IgD-negative memory B cell (primary cell): ENCODE measurements at regions not wholly inside any gene's neighbourhood (a gene's known extent, or its start where the extent isn't known, plus 50 kb on each side); places are given as distances from the start of the nearest gene placed in this dataset.

Experiments used
- H3K27ac Mint-ChIP-seq, 3 donors: one replicate each; pipeline ENCODE4 v1.8.0; 2020 to 2022; ENCODE audit warnings: mild to moderate bottlenecking in 3 of 3, mixed read lengths in 3 of 3, moderate library complexity in 1 of 3
- H3K27me3 Mint-ChIP-seq: one replicate; pipeline ENCODE4 v1.8.0; 2021; ENCODE audit warnings: mixed read lengths
- H3K36me3 Mint-ChIP-seq: one replicate; pipeline ENCODE4 v1.8.0; 2020; ENCODE audit warnings: mild to moderate bottlenecking, mixed read lengths
- H3K4me1 Mint-ChIP-seq, 3 donors: one replicate each; pipeline ENCODE4 v1.8.0; 2020 to 2022; ENCODE audit warnings: mixed read lengths in 3 of 3, mild to moderate bottlenecking in 1 of 3
- H3K4me3 Mint-ChIP-seq, 4 donors: one replicate each; pipeline ENCODE4 v1.8.0; 2020 to 2022; ENCODE audit warnings: mild to moderate bottlenecking in 4 of 4, mixed read lengths in 4 of 4, moderate library complexity in 3 of 4
- H3K9me3 Mint-ChIP-seq, 3 donors: one replicate each; pipeline ENCODE4 v1.8.0; 2020 to 2021; ENCODE audit warnings: mixed read lengths in 3 of 3, mild to moderate bottlenecking in 1 of 3

GRCh38 chr15:95888762-95889161, 441.7 kb upstream of the NR2F2 start:
- Mint-ChIP-seq H3K4me1 (no peaks in the 10 kb centered on the region), H3K27me3 (peaks cover 3% of the 10 kb centered on the region), H3K27ac (no peak overlapping the region), H3K9me3 (peaks cover 0 to 9% (median 3%) of the 10 kb centered on the region in 3 donors), H3K36me3 (no peaks in the 10 kb centered on the region), H3K4me3 (no peak overlapping the region)

GRCh38 chr15:95894407-95894956, 436.0 kb upstream of the NR2F2 start:
- H3K27ac Mint-ChIP-seq: no peak overlapping the region
- H3K4me3 Mint-ChIP-seq: no peak overlapping the region
- H3K36me3 Mint-ChIP-seq: no peaks in the 10 kb centered on the region
- no peaks in the 10 kb centered on the region for H3K4me1 Mint-ChIP-seq
- peaks cover 0 to 3% (median 3%) of the 10 kb centered on the region in 3 donors for H3K9me3 Mint-ChIP-seq
- H3K27me3 Mint-ChIP-seq: peaks cover 2% of the 10 kb centered on the region

DNA sequence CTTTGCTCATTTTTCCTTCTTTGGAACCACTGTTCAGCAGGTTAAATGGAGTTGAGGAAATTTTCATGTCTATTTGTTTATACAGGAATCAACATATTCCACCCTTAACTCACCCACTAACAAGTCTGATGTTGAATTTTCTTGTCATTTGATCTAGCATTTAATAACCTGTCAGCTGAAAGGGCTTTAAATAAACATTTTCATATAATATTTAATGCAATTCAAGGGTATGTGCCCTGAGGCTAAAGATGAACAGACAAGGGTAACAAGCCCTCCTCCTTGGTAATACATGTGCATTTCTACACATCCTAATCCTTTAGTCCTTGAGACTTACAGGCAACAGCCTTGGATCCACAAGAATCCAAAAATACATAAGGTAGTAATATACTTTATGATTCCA, 435.0 kb upstream of the NR2F2 start:
- Mint-ChIP-seq H3K36me3 (no peaks in the 10 kb centered on the region), H3K27ac (no peak overlapping the region), H3K9me3 (peaks cover 0 to 3% (median 2%) of the 10 kb centered on the region in 3 donors), H3K4me3 (no peak overlapping the region), H3K4me1 (no peaks in the 10 kb centered on the region), H3K27me3 (peaks cover 1% of the 10 kb centered on the region)

DNA sequence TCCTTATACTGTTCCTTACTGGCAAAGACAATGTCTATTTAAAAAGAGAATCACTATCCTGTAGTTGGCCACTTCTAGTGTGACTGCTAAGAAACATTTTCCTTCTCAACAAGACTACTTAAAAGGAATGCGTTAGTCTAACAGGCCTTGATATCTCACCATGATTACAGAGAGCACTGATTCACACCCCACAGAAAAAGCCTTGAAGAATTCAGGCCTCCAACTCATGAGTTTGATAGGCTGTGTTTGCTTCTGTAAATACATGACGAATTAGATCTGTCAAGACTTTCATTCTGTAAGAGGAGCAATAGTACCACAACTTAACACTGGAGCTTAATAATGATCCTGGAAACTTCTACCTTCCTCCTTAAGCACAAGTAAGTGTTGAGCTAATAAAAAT, 432.8 kb upstream of the NR2F2 start:
- Mint-ChIP-seq H3K36me3 (no peaks in the 10 kb centered on the region), H3K27ac (no peak overlapping the region), H3K4me1 (no peaks in the 10 kb centered on the region), H3K4me3 (no peak overlapping the region), H3K27me3 (no peaks in the 10 kb centered on the region), H3K9me3 (peaks cover 0 to 3% (median 2%) of the 10 kb centered on the region in 3 donors)

DNA sequence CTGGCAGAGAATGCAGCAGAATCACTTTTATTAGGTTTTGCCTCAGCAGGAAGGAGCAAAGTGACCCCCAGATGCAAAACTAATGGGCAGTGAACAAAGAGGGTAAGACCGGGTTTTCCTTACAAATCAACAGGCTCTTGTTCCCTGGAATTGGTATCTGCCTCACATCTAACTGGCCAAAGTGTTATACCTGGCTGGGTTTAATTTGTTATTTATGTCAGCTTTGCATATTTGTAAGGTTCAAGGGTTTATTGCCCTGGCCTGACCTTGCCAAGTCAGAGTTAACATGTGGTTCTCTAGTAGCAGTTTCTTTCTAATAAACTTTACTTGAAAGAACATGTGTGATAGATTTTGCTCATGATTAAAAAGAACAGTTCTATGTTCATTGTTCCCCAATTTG, 431.7 kb upstream of the NR2F2 start:
- Mint-ChIP-seq H3K9me3 (peaks cover 0 to 4% (median 0%) of the 10 kb centered on the region in 3 donors), H3K27me3 (no peaks in the 10 kb centered on the region), H3K36me3 (no peaks in the 10 kb centered on the region), H3K27ac (no peak overlapping the region), H3K4me1 (no peaks in the 10 kb centered on the region), H3K4me3 (no peak overlapping the region)

- Mint-ChIP-seq H3K27me3 (no peaks in the 10 kb centered on the region), H3K9me3 (peaks cover 0 to 3% (median 3%) of the 10 kb centered on the region in 3 donors), H3K36me3 (no peaks in the 10 kb centered on the region), H3K4me1 (no peaks in the 10 kb centered on the region), H3K4me3 (no peak overlapping the region), H3K27ac (no peak overlapping the region)
Observed at GRCh38 chr15:95901271-95901670, 429.2 kb upstream of the NR2F2 start.

- H3K27ac Mint-ChIP-seq: no peak overlapping the region
- H3K9me3 Mint-ChIP-seq: peaks cover 0 to 3% (median 3%) of the 10 kb centered on the region in 3 donors
- no peaks in the 10 kb centered on the region for H3K36me3 Mint-ChIP-seq
- H3K4me3 Mint-ChIP-seq: no peak overlapping the region
- H3K27me3 Mint-ChIP-seq: no peaks in the 10 kb centered on the region
- H3K4me1 Mint-ChIP-seq: no peaks in the 10 kb centered on the region
Observed at GRCh38 chr15:95902606-95903005, 427.9 kb upstream of the NR2F2 start.

DNA sequence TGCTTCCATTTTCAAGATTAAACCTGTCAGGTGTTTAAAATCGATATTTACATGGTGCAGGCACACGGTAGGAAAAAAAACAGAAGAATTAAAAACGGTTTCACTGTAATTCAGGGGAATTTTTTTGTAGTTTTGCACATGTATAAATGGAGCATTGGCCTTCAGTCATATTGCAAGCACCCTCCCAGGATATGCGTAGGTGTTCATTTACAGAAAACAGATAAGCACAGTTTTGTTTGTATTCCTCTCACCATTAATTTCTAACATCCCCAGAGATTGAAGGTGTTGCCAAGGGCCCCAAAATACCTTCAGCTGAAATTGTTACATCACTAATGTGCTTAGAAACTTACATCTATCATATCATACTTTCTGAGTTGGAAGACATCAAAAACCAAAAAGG, 427.1 kb upstream of the NR2F2 start:
- peaks cover 0 to 3% (median 3%) of the 10 kb centered on the region in 3 donors for H3K9me3 Mint-ChIP-seq
- no peaks in the 10 kb centered on the region for H3K27me3 Mint-ChIP-seq
- H3K27ac Mint-ChIP-seq: no peak overlapping the region
- H3K4me3 Mint-ChIP-seq: no peak overlapping the region
- H3K4me1 Mint-ChIP-seq: no peaks in the 10 kb centered on the region
- H3K36me3 Mint-ChIP-seq: no peaks in the 10 kb centered on the region

DNA sequence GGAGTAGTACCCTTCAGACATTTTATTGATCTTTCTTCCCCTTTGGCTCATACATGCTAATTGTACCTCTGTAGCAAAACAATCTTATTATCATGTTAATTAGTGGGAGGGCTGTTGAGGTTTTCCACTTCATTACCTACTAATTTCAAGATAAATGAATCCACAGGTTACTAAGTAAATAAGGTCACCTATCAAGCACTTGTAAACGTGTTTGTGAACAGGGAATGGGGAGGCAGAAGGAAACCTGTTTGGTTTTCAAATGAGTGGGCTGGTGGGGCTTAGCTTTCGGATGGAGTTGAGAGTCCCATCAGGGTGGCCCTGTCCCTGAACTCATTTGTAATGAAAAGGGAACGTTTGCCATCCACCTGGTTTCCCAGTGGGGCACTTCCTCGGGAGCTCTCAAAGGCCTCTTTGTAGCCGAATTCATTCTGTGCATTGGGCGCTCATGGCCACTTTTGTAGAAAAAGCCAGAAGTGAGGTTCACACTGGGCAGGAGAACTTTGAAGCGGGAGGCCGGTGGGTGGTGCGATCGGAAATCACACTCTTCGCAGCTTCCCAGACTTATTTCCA, 419.8 kb upstream of the NR2F2 start:
- Mint-ChIP-seq H3K4me1 (peaks cover 0 to 3% (median 0%) of the 10 kb centered on the region in 3 donors), H3K36me3 (no peaks in the 10 kb centered on the region), H3K27me3 (no peaks in the 10 kb centered on the region), H3K9me3 (no peaks in the 10 kb centered on the region), H3K4me3 (no peak overlapping the region), H3K27ac (no peak overlapping the region)

- Mint-ChIP-seq H3K9me3 (no peaks in the 10 kb centered on the region), H3K4me3 (no peak overlapping the region), H3K4me1 (peaks cover 0 to 3% (median 0%) of the 10 kb centered on the region in 3 donors), H3K27ac (no peak overlapping the region), H3K27me3 (no peaks in the 10 kb centered on the region), H3K36me3 (no peaks in the 10 kb centered on the region)
Observed at GRCh38 chr15:95911570-95912279, 418.8 kb upstream of the NR2F2 start.

DNA sequence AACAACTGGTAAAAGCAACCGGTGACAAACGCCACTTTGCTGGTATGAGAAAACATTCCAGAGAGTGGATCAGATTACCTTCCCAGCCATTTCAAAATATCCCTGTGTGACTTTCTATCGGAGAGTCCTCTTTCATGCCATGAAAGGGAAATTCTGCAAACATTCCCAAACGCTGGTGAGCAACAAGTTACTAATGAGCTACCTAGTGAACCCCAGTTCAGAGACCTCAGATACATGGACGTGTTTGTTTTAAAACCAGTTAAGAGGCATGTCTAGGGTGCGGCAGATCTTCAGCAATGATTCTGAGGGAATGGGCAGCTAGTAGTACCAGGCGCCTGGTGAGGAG, 418.2 kb upstream of the NR2F2 start:
- H3K9me3 Mint-ChIP-seq: no peaks in the 10 kb centered on the region
- no peak overlapping the region for H3K4me3 Mint-ChIP-seq
- H3K27me3 Mint-ChIP-seq: no peaks in the 10 kb centered on the region
- H3K36me3 Mint-ChIP-seq: no peaks in the 10 kb centered on the region
- no peak overlapping the region for H3K27ac Mint-ChIP-seq
- peaks cover 0 to 3% (median 0%) of the 10 kb centered on the region in 3 donors for H3K4me1 Mint-ChIP-seq

GRCh38 chr15:95912728-95913127, 417.8 kb upstream of the NR2F2 start:
- Mint-ChIP-seq H3K4me1 (peaks cover 0 to 3% (median 0%) of the 10 kb centered on the region in 3 donors), H3K27ac (no peak overlapping the region), H3K4me3 (no peak overlapping the region), H3K36me3 (no peaks in the 10 kb centered on the region), H3K27me3 (no peaks in the 10 kb centered on the region), H3K9me3 (no peaks in the 10 kb centered on the region)

GRCh38 chr15:95916568-95916967, 413.9 kb upstream of the NR2F2 start:
- Mint-ChIP-seq H3K36me3 (no peaks in the 10 kb centered on the region), H3K4me1 (peaks cover 0 to 3% (median 0%) of the 10 kb centered on the region in 3 donors), H3K27ac (no peak overlapping the region), H3K27me3 (no peaks in the 10 kb centered on the region), H3K9me3 (no peaks in the 10 kb centered on the region), H3K4me3 (no peak overlapping the region)

DNA sequence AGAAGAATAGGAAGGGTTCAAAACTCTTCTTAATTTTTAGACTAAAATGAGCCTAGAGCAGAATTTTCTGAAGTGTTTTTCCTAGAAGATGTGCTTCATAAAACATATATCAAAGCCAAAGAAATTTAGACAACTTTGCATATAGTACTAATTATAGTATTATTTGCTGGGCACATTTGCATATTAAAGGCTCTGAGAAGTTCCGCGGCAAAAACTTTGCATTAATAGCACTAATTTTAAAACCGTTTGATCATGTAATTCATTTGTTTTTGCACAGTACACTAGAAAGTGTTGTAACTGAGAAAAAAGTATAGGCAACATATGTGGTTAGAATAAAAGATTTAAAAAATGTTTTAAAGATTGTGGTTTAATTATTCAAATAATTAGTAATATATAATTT, 412.0 kb upstream of the NR2F2 start:
- Mint-ChIP-seq H3K27me3 (no peaks in the 10 kb centered on the region), H3K4me3 (no peak overlapping the region), H3K27ac (no peak overlapping the region), H3K36me3 (no peaks in the 10 kb centered on the region), H3K9me3 (peaks cover 0 to 2% (median 0%) of the 10 kb centered on the region in 3 donors), H3K4me1 (no peaks in the 10 kb centered on the region)

- Mint-ChIP-seq H3K4me3 (no peak overlapping the region), H3K4me1 (no peaks in the 10 kb centered on the region), H3K36me3 (no peaks in the 10 kb centered on the region), H3K9me3 (peaks cover 0 to 2% (median 0%) of the 10 kb centered on the region in 3 donors), H3K27me3 (no peaks in the 10 kb centered on the region), H3K27ac (no peak overlapping the region)
Observed at GRCh38 chr15:95919460-95919859, 411.0 kb upstream of the NR2F2 start.

GRCh38 chr15:95921404-95921803, 409.1 kb upstream of the NR2F2 start:
- Mint-ChIP-seq H3K4me1 (no peaks in the 10 kb centered on the region), H3K36me3 (no peaks in the 10 kb centered on the region), H3K27me3 (no peaks in the 10 kb centered on the region), H3K9me3 (peaks cover 0 to 2% (median 2%) of the 10 kb centered on the region in 3 donors), H3K27ac (no peak overlapping the region), H3K4me3 (no peak overlapping the region)
